HL-60 (cell line): ENCODE measurements at regions not wholly inside any gene's neighbourhood (a gene's known extent, or its start where the extent isn't known, plus 50 kb on each side); places are given as distances from the start of the nearest gene placed in this dataset.

Experiments used
- CTCF ChIP-seq: IDR thresholded peaks from one replicate; pipeline ENCODE4 v1.5.1; 2011; ENCODE audit warnings: low read length, control low read depth, inconsistent platforms; ENCODE audit not compliant: insufficient read depth
- POLR2AphosphoS5 ChIP-seq: IDR thresholded peaks from 2 replicates; pipeline ENCODE4 v1.6.1; 2012; ENCODE audit warnings: low read depth
- REST ChIP-seq: IDR thresholded peaks from 2 replicates; pipeline ENCODE4 v1.6.1; 2012; ENCODE audit warnings: low read depth; ENCODE audit not compliant: insufficient replicate concordance

- no peak for TF ChIP-seq CTCF
- TF ChIP-seq REST, result no peak
- no peak for TF ChIP-seq POLR2AphosphoS5
Observed at GRCh38 chr11:134941326-134941725, 529.3 kb upstream of the B3GAT1 start.
